Fibroblast of gingiva (primary cell): ENCODE measurements at regions not wholly inside any gene's neighbourhood (a gene's known extent, or its start where the extent isn't known, plus 50 kb on each side); places are given as distances from the start of the nearest gene placed in this dataset.
A peak's percentile ranks its signal among the peaks of the same experiment; 100 is the strongest.
"Not testable (repeated sequence)": the region's sequence is repeated elsewhere in the genome, so short reads cannot be mapped to it uniquely, and the experiment has no call there.

Experiments used
- DNase-seq: peaks from one replicate; pipeline ENCODE4 v3.0.0-alpha.2; 2011; ENCODE audit warnings: low read depth

- no peak for DNase-seq
Observed at GRCh38 chr3:109656225-109656624, 318.9 kb upstream of the DPPA4 start.

- no peak for DNase-seq
Observed at GRCh38 chr3:109678600-109678999, 341.3 kb upstream of the DPPA4 start.

- no peak for DNase-seq
Observed at GRCh38 chr3:109679664-109680063, 342.3 kb upstream of the DPPA4 start.

GRCh38 chr3:109683746-109684145 lies 346.4 kb upstream of the DPPA4 start:
- DNase-seq = no peak

GRCh38 chr3:109685084-109686079 lies 348.0 kb upstream of the DPPA4 start:
- peak; percentile 97 for DNase-seq

- DNase-seq = no peak
Observed at GRCh38 chr3:109687626-109688025, 350.3 kb upstream of the DPPA4 start.

- DNase-seq = no peak
Observed at GRCh38 chr3:109696932-109697331, 359.6 kb upstream of the DPPA4 start.

GRCh38 chr3:109702252-109702651 lies 364.9 kb upstream of the DPPA4 start:
- peak; percentile 45 for DNase-seq

GRCh38 chr3:109702976-109703375 lies 365.6 kb upstream of the DPPA4 start:
- DNase-seq = no peak

GRCh38 chr3:109705133-109705532 lies 367.8 kb upstream of the DPPA4 start:
- not testable (repeated sequence) for DNase-seq

GRCh38 chr3:109707617-109708016 lies 370.3 kb upstream of the DPPA4 start:
- DNase-seq = no peak

- DNase-seq = no peak
Observed at GRCh38 chr3:109713288-109713687, 375.9 kb upstream of the DPPA4 start.

- no peak for DNase-seq
Observed at GRCh38 chr3:109715707-109716106, 378.4 kb upstream of the DPPA4 start.

GRCh38 chr3:109718850-109719249 lies 381.5 kb upstream of the DPPA4 start:
- DNase-seq = no peak

- DNase-seq = peak; percentile 8
Observed at GRCh38 chr3:109728861-109729494, 391.6 kb upstream of the DPPA4 start.

- peak; percentile 60 for DNase-seq
Observed at GRCh38 chr3:109731639-109732473, 394.5 kb upstream of the DPPA4 start.

- DNase-seq = no peak
Observed at GRCh38 chr3:109743981-109744380, 406.6 kb upstream of the DPPA4 start.

- no peak for DNase-seq
Observed at GRCh38 chr3:109772520-109772919, 435.2 kb upstream of the DPPA4 start.

- no peak for DNase-seq
Observed at GRCh38 chr3:109774108-109774507, 436.8 kb upstream of the DPPA4 start.

- DNase-seq = no peak
Observed at GRCh38 chr3:109784285-109784684, 446.9 kb upstream of the DPPA4 start.

GRCh38 chr3:109784852-109785631 lies 447.7 kb upstream of the DPPA4 start:
- no peak for DNase-seq

GRCh38 chr3:109803274-109803673 lies 465.9 kb upstream of the DPPA4 start:
- DNase-seq = no peak
